ENCODE measurements at regions not wholly inside any gene's neighbourhood (a gene's known extent, or its start where the extent isn't known, plus 50 kb on each side); places are given as distances from the start of the nearest gene placed in this dataset.

DNA sequence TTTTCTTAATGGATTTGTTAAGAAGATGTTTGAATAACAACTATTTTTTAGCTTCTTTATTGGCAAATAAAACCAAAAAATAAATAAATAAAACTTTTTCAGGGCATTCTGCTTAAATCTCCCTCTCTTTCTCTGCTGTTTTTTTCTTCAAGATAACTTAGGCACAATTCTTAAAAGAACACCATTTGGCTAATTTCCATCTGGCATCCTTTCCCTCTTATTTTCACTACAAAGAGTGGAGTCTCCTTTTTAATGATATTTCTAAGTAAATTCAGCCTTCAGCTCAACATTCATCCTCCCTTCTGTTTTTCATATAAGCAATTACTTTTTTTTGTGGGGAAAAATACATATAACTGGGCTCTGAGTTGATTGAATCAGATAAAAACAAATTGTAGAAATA lies 88.1 kb downstream of the PCDH7 start:
- no peak overlapping the region for H3K4me3 ChIP-seq (ENCODE audit: insufficient read length, low read depth)

DNA sequence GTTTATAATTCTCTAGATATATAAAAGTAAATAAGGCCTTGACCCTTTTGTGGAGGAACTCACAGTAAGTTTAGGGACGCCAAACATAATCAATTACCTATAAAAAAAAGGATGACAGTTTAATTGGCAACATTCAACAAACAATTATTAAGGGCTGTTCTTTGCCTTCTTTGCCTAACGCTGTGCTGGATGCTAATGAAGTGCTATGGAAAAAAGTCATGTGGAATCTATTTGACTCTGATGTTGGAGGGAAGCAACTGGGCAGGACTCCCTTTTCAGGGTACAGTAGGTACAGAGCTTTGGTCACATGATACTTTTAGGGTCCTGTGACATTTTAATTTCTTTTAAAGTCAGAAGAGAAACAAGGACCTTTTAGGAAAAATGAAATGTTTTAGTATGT lies 91.1 kb downstream of the PCDH7 start:
- DNase-seq (ENCODE audit: low read depth, low spot score): no peak
- TF ChIP-seq ZNF274 (IDR thresholded peaks at IDR 0.05; ENCODE audit: low read depth, low read length) (no peak), YY1 (IDR thresholded peaks at IDR 0.05; ENCODE audit: insufficient read depth, insufficient read length) (no peak), SUZ12 (IDR thresholded peaks at IDR 0.05; ENCODE audit: extremely low read depth, insufficient read depth, insufficient read length) (no peak)
- no peaks in the 10 kb centered on the region for H3K36me3 ChIP-seq (ENCODE audit: insufficient read depth, insufficient read length, low read length)
- no peaks in the 10 kb centered on the region for H3K4me1 ChIP-seq (ENCODE audit: insufficient read depth, insufficient read length)
- no peaks in the 10 kb centered on the region for H3K9me3 ChIP-seq (ENCODE audit: insufficient read depth, low read length)
- no peak overlapping the region for H3K9ac ChIP-seq (ENCODE audit: insufficient read length, low read depth)
- no peak overlapping the region for H3K4me3 ChIP-seq (ENCODE audit: insufficient read length, low read depth)
- no peaks in the 10 kb centered on the region for H3K27me3 ChIP-seq (ENCODE audit: insufficient read depth, insufficient read length)

More for the DNA sequence above, 88.1 kb downstream of the PCDH7 start:
- Histone ChIP-seq H3K9me3 (ENCODE audit: insufficient read depth, low read length) (no peaks in the 10 kb centered on the region), H3K9ac (ENCODE audit: insufficient read length, low read depth) (no peak overlapping the region), H3K4me1 (ENCODE audit: insufficient read depth, insufficient read length) (no peaks in the 10 kb centered on the region), H3K36me3 (ENCODE audit: insufficient read depth, insufficient read length, low read length) (no peaks in the 10 kb centered on the region), H3K27me3 (ENCODE audit: insufficient read depth, insufficient read length) (no peaks in the 10 kb centered on the region)
- no peak for DNase-seq (ENCODE audit: low read depth, low spot score)
- no peak for TF ChIP-seq SUZ12 (IDR thresholded peaks at IDR 0.05; ENCODE audit: extremely low read depth, insufficient read depth, insufficient read length)
- no peak for TF ChIP-seq ZNF274 (IDR thresholded peaks at IDR 0.05; ENCODE audit: low read depth, low read length)
- no peak for TF ChIP-seq YY1 (IDR thresholded peaks at IDR 0.05; ENCODE audit: insufficient read depth, insufficient read length)

DNA sequence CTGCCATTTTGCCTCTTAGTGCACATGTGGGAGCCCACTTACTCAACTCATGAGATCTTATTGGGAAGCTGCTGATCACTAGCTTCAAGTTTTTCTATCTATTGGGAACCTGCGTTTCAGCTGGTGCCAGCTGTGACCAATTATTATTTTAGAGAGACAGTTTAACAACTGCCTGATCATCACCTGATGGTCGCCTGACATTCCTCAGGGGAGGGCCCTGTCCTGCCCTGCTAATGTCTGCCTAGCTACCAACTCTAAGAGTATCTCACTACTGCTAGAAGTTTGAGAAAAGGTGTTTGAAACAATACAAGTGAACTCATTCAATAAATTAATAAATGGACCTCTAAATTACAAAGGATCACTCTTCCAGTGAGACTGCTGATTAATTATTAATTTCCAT lies 95.5 kb downstream of the PCDH7 start:
- no peak for DNase-seq (ENCODE audit: low read depth, low spot score)
- TF ChIP-seq SUZ12 (IDR thresholded peaks at IDR 0.05; ENCODE audit: extremely low read depth, insufficient read depth, insufficient read length): no peak
- TF ChIP-seq ZNF274 (IDR thresholded peaks at IDR 0.05; ENCODE audit: low read depth, low read length): no peak
- TF ChIP-seq YY1 (IDR thresholded peaks at IDR 0.05; ENCODE audit: insufficient read depth, insufficient read length): no peak
- H3K27me3 ChIP-seq (ENCODE audit: insufficient read depth, insufficient read length): no peaks in the 10 kb centered on the region
- H3K9me3 ChIP-seq (ENCODE audit: insufficient read depth, low read length): no peaks in the 10 kb centered on the region
- H3K4me1 ChIP-seq (ENCODE audit: insufficient read depth, insufficient read length): no peaks in the 10 kb centered on the region
- no peak overlapping the region for H3K4me3 ChIP-seq (ENCODE audit: insufficient read length, low read depth)
- no peaks in the 10 kb centered on the region for H3K36me3 ChIP-seq (ENCODE audit: insufficient read depth, insufficient read length, low read length)
- H3K9ac ChIP-seq (ENCODE audit: insufficient read length, low read depth): no peak overlapping the region

DNA sequence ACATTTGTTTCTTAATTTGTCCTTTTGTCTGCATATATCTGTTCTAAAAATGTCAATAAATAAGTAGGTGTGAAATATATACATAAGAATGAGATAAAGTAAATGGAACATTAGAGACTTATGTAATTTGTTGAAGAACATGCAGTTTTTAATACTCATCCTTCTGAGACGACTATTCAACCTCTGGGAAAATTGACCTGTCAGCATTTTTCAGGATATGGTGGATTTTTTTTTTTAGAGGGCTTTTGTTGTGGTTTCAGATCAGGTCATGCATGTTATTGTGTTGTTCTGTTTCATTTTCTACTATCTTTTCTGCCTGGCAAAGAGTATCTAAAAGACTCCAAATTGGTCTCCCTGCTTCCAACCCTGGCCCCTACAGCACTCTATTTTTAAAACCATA lies 97.3 kb downstream of the PCDH7 start:
- no peak for TF ChIP-seq ZNF274 (IDR thresholded peaks at IDR 0.05; ENCODE audit: low read depth, low read length)
- Histone ChIP-seq H3K27me3 (ENCODE audit: insufficient read depth, insufficient read length) (no peaks in the 10 kb centered on the region), H3K4me3 (ENCODE audit: insufficient read length, low read depth) (no peak overlapping the region), H3K9me3 (ENCODE audit: insufficient read depth, low read length) (no peaks in the 10 kb centered on the region), H3K9ac (ENCODE audit: insufficient read length, low read depth) (no peak overlapping the region), H3K36me3 (ENCODE audit: insufficient read depth, insufficient read length, low read length) (no peaks in the 10 kb centered on the region), H3K4me1 (ENCODE audit: insufficient read depth, insufficient read length) (no peaks in the 10 kb centered on the region)
- DNase-seq (ENCODE audit: low read depth, low spot score): no peak

DNA sequence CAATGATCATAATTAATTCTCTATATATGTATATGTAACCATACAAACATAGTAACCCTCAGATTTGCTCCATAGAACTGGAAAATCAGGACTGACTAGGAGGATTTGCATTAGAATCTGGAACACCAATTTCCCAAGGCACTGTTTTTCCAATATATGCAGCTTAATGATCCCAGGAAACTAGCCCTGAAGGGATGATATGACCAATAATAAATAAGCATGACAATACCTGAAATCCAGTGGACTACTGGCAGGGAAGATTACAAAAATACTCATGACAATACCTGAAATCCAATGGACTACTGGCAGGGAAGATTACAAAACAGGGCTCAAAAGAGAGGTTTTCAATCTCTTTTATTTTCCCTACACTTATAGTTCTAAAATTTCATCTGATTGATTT lies 98.4 kb downstream of the PCDH7 start:
- Histone ChIP-seq H3K9me3 (ENCODE audit: insufficient read depth, low read length) (no peaks in the 10 kb centered on the region), H3K9ac (ENCODE audit: insufficient read length, low read depth) (no peak overlapping the region), H3K4me3 (ENCODE audit: insufficient read length, low read depth) (no peak overlapping the region), H3K4me1 (ENCODE audit: insufficient read depth, insufficient read length) (no peaks in the 10 kb centered on the region), H3K36me3 (ENCODE audit: insufficient read depth, insufficient read length, low read length) (no peaks in the 10 kb centered on the region), H3K27me3 (ENCODE audit: insufficient read depth, insufficient read length) (no peaks in the 10 kb centered on the region)
- TF ChIP-seq YY1 (IDR thresholded peaks at IDR 0.05; ENCODE audit: insufficient read depth, insufficient read length): no peak
- DNase-seq (ENCODE audit: low read depth, low spot score): no peak

DNA sequence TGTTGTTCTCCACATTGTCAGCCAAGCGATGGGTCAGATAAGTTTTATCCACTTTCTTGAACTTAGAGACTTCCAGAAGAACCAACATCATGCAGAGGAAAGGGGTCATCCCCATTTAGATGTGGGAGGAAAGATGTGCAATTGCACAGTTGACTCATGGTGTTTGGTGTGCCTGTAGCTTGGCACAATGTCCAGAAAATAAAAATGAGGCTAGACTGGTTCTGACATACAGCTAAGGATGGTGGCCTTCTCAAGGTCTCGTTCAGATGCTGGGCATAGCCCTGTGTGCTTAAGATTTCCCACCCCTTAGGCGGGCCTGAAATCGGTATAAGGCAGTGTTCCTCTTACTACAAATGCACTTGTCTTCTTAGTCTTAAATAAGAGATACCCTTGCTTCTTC lies 101.1 kb downstream of the PCDH7 start:
- TF ChIP-seq ZNF274 (IDR thresholded peaks at IDR 0.05; ENCODE audit: low read depth, low read length) (no peak), YY1 (IDR thresholded peaks at IDR 0.05; ENCODE audit: insufficient read depth, insufficient read length) (no peak), SUZ12 (IDR thresholded peaks at IDR 0.05; ENCODE audit: extremely low read depth, insufficient read depth, insufficient read length) (no peak)
- no peak overlapping the region for H3K9ac ChIP-seq (ENCODE audit: insufficient read length, low read depth)
- H3K4me3 ChIP-seq (ENCODE audit: insufficient read length, low read depth): no peak overlapping the region
- H3K36me3 ChIP-seq (ENCODE audit: insufficient read depth, insufficient read length, low read length): no peaks in the 10 kb centered on the region
- H3K27me3 ChIP-seq (ENCODE audit: insufficient read depth, insufficient read length): no peaks in the 10 kb centered on the region
- no peak for DNase-seq (ENCODE audit: low read depth, low spot score)
- H3K4me1 ChIP-seq (ENCODE audit: insufficient read depth, insufficient read length): no peaks in the 10 kb centered on the region
- no peaks in the 10 kb centered on the region for H3K9me3 ChIP-seq (ENCODE audit: insufficient read depth, low read length)

DNA sequence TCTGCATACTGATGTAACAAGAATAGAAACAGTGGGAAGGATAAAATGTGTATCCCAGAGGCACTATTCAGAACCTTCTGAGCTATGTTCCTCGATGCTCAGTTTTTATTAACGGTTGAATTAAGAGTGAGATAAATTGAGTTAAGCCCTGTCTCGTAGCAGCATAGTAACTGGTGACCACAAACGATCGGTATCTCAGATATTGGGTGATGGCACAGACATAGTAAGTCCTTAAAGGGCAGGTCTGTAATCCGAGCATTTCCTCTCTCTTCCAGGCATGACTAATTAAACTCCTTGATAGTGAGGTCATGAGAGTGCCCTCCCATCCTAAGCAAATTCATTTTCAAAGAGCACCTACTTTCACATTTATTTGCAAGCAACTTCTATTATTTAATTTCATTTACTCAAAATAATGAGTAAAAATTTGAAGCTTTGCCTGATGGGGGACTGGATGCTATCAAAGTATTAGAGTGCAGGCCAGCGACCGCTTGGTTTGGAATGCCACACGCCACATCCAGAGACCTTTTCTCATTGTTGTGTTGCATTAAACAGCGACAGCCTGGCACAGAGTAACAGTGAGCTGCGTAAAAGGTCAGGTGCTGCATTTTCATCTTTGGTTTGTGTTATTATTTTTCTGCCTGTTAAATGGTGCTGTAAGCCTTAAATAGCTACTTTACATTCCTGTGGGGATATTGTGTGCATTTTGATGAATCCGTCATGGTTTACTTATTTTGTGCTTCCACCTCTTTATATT lies 101.9 kb downstream of the PCDH7 start:
- Histone ChIP-seq H3K27me3 (ENCODE audit: insufficient read depth, insufficient read length) (no peaks in the 10 kb centered on the region), H3K4me1 (ENCODE audit: insufficient read depth, insufficient read length) (no peaks in the 10 kb centered on the region), H3K36me3 (ENCODE audit: insufficient read depth, insufficient read length, low read length) (no peaks in the 10 kb centered on the region), H3K9ac (ENCODE audit: insufficient read length, low read depth) (no peak overlapping the region), H3K4me3 (ENCODE audit: insufficient read length, low read depth) (no peak overlapping the region), H3K9me3 (ENCODE audit: insufficient read depth, low read length) (no peaks in the 10 kb centered on the region)
- TF ChIP-seq SUZ12 (IDR thresholded peaks at IDR 0.05; ENCODE audit: extremely low read depth, insufficient read depth, insufficient read length): no peak
- DNase-seq (ENCODE audit: low read depth, low spot score): no peak

Data from NT2/D1 (cell line).